ENCODE measurements at regions not wholly inside any gene's neighbourhood (a gene's known extent, or its start where the extent isn't known, plus 50 kb on each side); places are given as distances from the start of the nearest gene placed in this dataset.
"Not testable (repeated sequence)": the region's sequence is repeated elsewhere in the genome, so short reads cannot be mapped to it uniquely, and the experiment has no call there.

GRCh38 chr2:16943279-16943958 is 277.8 kb upstream of the CYRIA start:
- CTCF ChIA-PET = no interaction called here
- Mint-ChIP-seq H3K27ac (no peak overlapping the region), H3K27me3 (ENCODE audit: low read depth) (no peaks in the 10 kb centered on the region), H3K4me1 (ENCODE audit: low read depth) (no peaks in the 10 kb centered on the region), H3K36me3 (ENCODE audit: low read depth) (no peaks in the 10 kb centered on the region), H3K4me3 (no peak overlapping the region), H3K9me3 (no peaks in the 10 kb centered on the region)
- no peak for DNase-seq
- intact Hi-C loops (cut with micrococcal nuclease) = no loop called here

GRCh38 chr2:16940214-16940613 is 274.6 kb upstream of the CYRIA start:
- Mint-ChIP-seq H3K4me3 (no peak overlapping the region), H3K36me3 (ENCODE audit: low read depth) (no peaks in the 10 kb centered on the region), H3K27ac (no peak overlapping the region), H3K4me1 (ENCODE audit: low read depth) (no peaks in the 10 kb centered on the region), H3K9me3 (no peaks in the 10 kb centered on the region), H3K27me3 (ENCODE audit: low read depth) (no peaks in the 10 kb centered on the region)
- intact Hi-C loops (cut with micrococcal nuclease) = no loop called here
- DNase-seq = no peak
- CTCF ChIA-PET = no interaction called here

GRCh38 chr2:16939771-16940170 is 274.1 kb upstream of the CYRIA start:
- Mint-ChIP-seq H3K36me3 (ENCODE audit: low read depth) (no peaks in the 10 kb centered on the region), H3K9me3 (no peaks in the 10 kb centered on the region), H3K27me3 (ENCODE audit: low read depth) (no peaks in the 10 kb centered on the region), H3K27ac (no peak overlapping the region), H3K4me1 (ENCODE audit: low read depth) (no peaks in the 10 kb centered on the region), H3K4me3 (no peak overlapping the region)
- CTCF ChIA-PET = no interaction called here
- DNase-seq = no peak
- intact Hi-C loops (cut with micrococcal nuclease) = no loop called here

GRCh38 chr2:16933355-16933754 is 267.7 kb upstream of the CYRIA start:
- DNase-seq = no peak
- H3K4me3 Mint-ChIP-seq = no peak overlapping the region
- CTCF ChIA-PET = no interaction called here
- H3K27me3 Mint-ChIP-seq (ENCODE audit: low read depth) = no peaks in the 10 kb centered on the region
- H3K36me3 Mint-ChIP-seq (ENCODE audit: low read depth) = no peaks in the 10 kb centered on the region
- H3K4me1 Mint-ChIP-seq (ENCODE audit: low read depth) = no peaks in the 10 kb centered on the region
- intact Hi-C loops (cut with micrococcal nuclease) = no loop called here
- no peak overlapping the region for H3K27ac Mint-ChIP-seq
- no peaks in the 10 kb centered on the region for H3K9me3 Mint-ChIP-seq

- intact Hi-C loops (cut with micrococcal nuclease) = no loop called here
- Mint-ChIP-seq H3K4me1 (ENCODE audit: low read depth) (no peaks in the 10 kb centered on the region), H3K9me3 (no peaks in the 10 kb centered on the region), H3K27me3 (ENCODE audit: low read depth) (no peaks in the 10 kb centered on the region), H3K4me3 (no peak overlapping the region), H3K27ac (no peak overlapping the region), H3K36me3 (ENCODE audit: low read depth) (no peaks in the 10 kb centered on the region)
- CTCF ChIA-PET = no interaction called here
- no peak for DNase-seq
Observed at GRCh38 chr2:16932826-16933225, 267.2 kb upstream of the CYRIA start.

GRCh38 chr2:16931441-16931840 is 265.8 kb upstream of the CYRIA start:
- no peak for DNase-seq
- CTCF ChIA-PET = no interaction called here
- Mint-ChIP-seq H3K4me1 (ENCODE audit: low read depth) (no peaks in the 10 kb centered on the region), H3K27ac (no peak overlapping the region), H3K9me3 (no peaks in the 10 kb centered on the region), H3K4me3 (no peak overlapping the region), H3K36me3 (ENCODE audit: low read depth) (no peaks in the 10 kb centered on the region), H3K27me3 (ENCODE audit: low read depth) (no peaks in the 10 kb centered on the region)
- intact Hi-C loops (cut with micrococcal nuclease) = no loop called here

- H3K27me3 Mint-ChIP-seq (ENCODE audit: low read depth) = no peaks in the 10 kb centered on the region
- no peak overlapping the region for H3K4me3 Mint-ChIP-seq
- H3K4me1 Mint-ChIP-seq (ENCODE audit: low read depth) = no peaks in the 10 kb centered on the region
- intact Hi-C loops (cut with micrococcal nuclease) = no loop called here
- CTCF ChIA-PET = no interaction called here
- H3K36me3 Mint-ChIP-seq (ENCODE audit: low read depth) = no peaks in the 10 kb centered on the region
- H3K27ac Mint-ChIP-seq = no peak overlapping the region
- H3K9me3 Mint-ChIP-seq = peaks cover 6% of the 10 kb centered on the region
- DNase-seq = no peak
Observed at GRCh38 chr2:16927398-16927797, 261.8 kb upstream of the CYRIA start.

GRCh38 chr2:16925145-16925544 is 259.5 kb upstream of the CYRIA start:
- H3K4me1 Mint-ChIP-seq (ENCODE audit: low read depth) = no peaks in the 10 kb centered on the region
- H3K27me3 Mint-ChIP-seq (ENCODE audit: low read depth) = no peaks in the 10 kb centered on the region
- CTCF ChIA-PET = no interaction called here
- no peaks in the 10 kb centered on the region for H3K36me3 Mint-ChIP-seq (ENCODE audit: low read depth)
- no peak overlapping the region for H3K4me3 Mint-ChIP-seq
- no peak for DNase-seq
- no peak overlapping the region for H3K27ac Mint-ChIP-seq
- intact Hi-C loops (cut with micrococcal nuclease) = no loop called here
- peaks cover 6% of the 10 kb centered on the region for H3K9me3 Mint-ChIP-seq

- H3K27me3 Mint-ChIP-seq (ENCODE audit: low read depth); H3K36me3 Mint-ChIP-seq (ENCODE audit: low read depth); intact Hi-C loops (cut with micrococcal nuclease); H3K9me3 Mint-ChIP-seq; H3K4me1 Mint-ChIP-seq (ENCODE audit: low read depth); H3K27ac Mint-ChIP-seq; DNase-seq; H3K4me3 Mint-ChIP-seq; CTCF ChIA-PET: not testable (repeated sequence)
Observed at GRCh38 chr2:16915341-16915755, 249.7 kb upstream of the CYRIA start.

- H3K36me3 Mint-ChIP-seq (ENCODE audit: low read depth) = no peaks in the 10 kb centered on the region
- CTCF ChIA-PET = no interaction called here
- H3K27me3 Mint-ChIP-seq (ENCODE audit: low read depth) = no peaks in the 10 kb centered on the region
- H3K4me1 Mint-ChIP-seq (ENCODE audit: low read depth) = no peaks in the 10 kb centered on the region
- intact Hi-C loops (cut with micrococcal nuclease) = no loop called here
- H3K27ac Mint-ChIP-seq = no peak overlapping the region
- DNase-seq = no peak
- H3K9me3 Mint-ChIP-seq = no peaks in the 10 kb centered on the region
- no peak overlapping the region for H3K4me3 Mint-ChIP-seq
Observed at GRCh38 chr2:16911746-16912145, 246.1 kb upstream of the CYRIA start.

- Mint-ChIP-seq H3K4me3 (no peak overlapping the region), H3K4me1 (ENCODE audit: low read depth) (no peaks in the 10 kb centered on the region), H3K27me3 (ENCODE audit: low read depth) (no peaks in the 10 kb centered on the region), H3K36me3 (ENCODE audit: low read depth) (no peaks in the 10 kb centered on the region), H3K9me3 (no peaks in the 10 kb centered on the region), H3K27ac (no peak overlapping the region)
- intact Hi-C loops (cut with micrococcal nuclease) = no loop called here
- CTCF ChIA-PET = no interaction called here
- no peak for DNase-seq
Observed at GRCh38 chr2:16908656-16909055, 243.0 kb upstream of the CYRIA start.

- no peak for DNase-seq
- CTCF ChIA-PET = no interaction called here
- H3K36me3 Mint-ChIP-seq (ENCODE audit: low read depth) = no peaks in the 10 kb centered on the region
- intact Hi-C loops (cut with micrococcal nuclease) = no loop called here
- H3K27me3 Mint-ChIP-seq (ENCODE audit: low read depth) = no peaks in the 10 kb centered on the region
- no peaks in the 10 kb centered on the region for H3K9me3 Mint-ChIP-seq
- H3K27ac Mint-ChIP-seq = no peak overlapping the region
- H3K4me1 Mint-ChIP-seq (ENCODE audit: low read depth) = no peaks in the 10 kb centered on the region
- H3K4me3 Mint-ChIP-seq = no peak overlapping the region
Observed at GRCh38 chr2:16907645-16908282, 242.1 kb upstream of the CYRIA start.

- H3K4me1 Mint-ChIP-seq (ENCODE audit: low read depth); H3K36me3 Mint-ChIP-seq (ENCODE audit: low read depth); H3K27me3 Mint-ChIP-seq (ENCODE audit: low read depth); H3K4me3 Mint-ChIP-seq; DNase-seq; CTCF ChIA-PET; intact Hi-C loops (cut with micrococcal nuclease); H3K9me3 Mint-ChIP-seq; H3K27ac Mint-ChIP-seq: not testable (repeated sequence)
Observed at GRCh38 chr2:16905325-16905724, 239.7 kb upstream of the CYRIA start.

Data from activated naive CD4-positive, alpha-beta T cell treated with anti-CD3 and anti-CD28 coated beads for 36 hours (primary cell).